ENCODE measurements at regions not wholly inside any gene's neighbourhood (a gene's known extent, or its start where the extent isn't known, plus 50 kb on each side); places are given as distances from the start of the nearest gene placed in this dataset.

GRCh38 chr12:94740601-94741362 is 90.4 kb upstream of the TMCC3 start:
- DNase-seq (ENCODE audit: low read depth): no peak
- in situ Hi-C loops (cut with HindIII; ENCODE audit: low pct_unique_long_range_greater_than_20kb, low sequenced_read_pairs): no loop called here

DNA sequence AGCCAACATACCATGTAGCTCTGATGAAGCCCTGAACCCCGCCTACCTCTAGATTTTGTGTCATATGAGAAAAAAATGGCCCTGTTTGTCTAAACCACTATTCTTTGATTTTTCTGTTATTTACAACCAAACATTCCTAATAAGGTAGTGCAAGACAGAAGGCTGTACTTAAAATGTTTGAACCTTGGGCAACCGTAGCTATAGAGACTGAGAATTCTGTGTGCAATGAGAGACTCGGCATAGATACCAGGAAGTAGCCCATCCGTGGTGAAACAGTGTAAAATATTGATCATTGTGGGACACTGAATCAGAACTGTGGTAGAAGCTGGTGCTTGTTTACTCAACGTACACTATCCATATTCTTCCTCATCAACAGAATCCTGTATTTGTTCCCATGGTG is 86.5 kb upstream of the TMCC3 start:
- no peak for DNase-seq (ENCODE audit: low read depth)
- in situ Hi-C loops (cut with HindIII; ENCODE audit: low pct_unique_long_range_greater_than_20kb, low sequenced_read_pairs): no loop called here

DNA sequence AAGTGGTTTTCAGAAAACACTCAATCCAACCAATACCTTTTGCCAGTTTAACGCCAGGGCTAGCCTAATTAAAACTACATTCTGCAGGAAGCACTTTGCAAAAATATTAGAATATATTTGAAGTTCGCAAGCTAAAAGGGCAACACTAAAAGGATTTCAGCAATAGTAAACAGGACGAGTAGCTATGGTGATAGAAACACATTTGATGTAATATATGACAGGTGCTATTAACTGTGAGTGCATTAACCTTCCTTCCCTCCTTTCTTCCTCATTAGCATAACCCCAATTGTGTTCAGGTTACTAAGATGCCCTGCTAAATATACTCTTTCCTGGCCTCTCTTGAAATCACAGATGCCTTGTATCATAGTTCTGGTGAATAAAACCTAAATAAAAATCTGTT is 85.6 kb upstream of the TMCC3 start:
- in situ Hi-C loops (cut with HindIII; ENCODE audit: low pct_unique_long_range_greater_than_20kb, low sequenced_read_pairs): no loop called here
- DNase-seq (ENCODE audit: low read depth): no peak

DNA sequence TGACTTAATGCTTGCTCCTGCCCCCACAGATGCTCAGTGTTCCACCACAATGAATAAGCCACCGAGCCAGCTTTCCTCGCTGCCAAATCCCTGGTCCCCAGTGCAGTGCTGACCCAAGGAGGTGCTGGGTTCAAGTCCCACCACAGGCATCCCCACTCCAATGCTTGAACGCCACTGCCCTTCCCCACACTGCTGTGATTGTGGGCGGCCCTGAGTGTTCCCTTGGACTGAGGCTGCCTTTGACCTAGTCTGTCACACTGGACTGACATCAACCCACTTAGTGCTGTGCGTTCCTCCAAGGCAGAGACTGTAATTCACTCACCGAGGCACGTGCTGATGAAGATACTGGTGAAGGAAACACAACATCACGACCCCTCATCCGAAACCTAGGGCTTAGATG is 83.4 kb upstream of the TMCC3 start:
- DNase-seq (ENCODE audit: low read depth): no peak
- in situ Hi-C loops (cut with HindIII; ENCODE audit: low pct_unique_long_range_greater_than_20kb, low sequenced_read_pairs): no loop called here

DNA sequence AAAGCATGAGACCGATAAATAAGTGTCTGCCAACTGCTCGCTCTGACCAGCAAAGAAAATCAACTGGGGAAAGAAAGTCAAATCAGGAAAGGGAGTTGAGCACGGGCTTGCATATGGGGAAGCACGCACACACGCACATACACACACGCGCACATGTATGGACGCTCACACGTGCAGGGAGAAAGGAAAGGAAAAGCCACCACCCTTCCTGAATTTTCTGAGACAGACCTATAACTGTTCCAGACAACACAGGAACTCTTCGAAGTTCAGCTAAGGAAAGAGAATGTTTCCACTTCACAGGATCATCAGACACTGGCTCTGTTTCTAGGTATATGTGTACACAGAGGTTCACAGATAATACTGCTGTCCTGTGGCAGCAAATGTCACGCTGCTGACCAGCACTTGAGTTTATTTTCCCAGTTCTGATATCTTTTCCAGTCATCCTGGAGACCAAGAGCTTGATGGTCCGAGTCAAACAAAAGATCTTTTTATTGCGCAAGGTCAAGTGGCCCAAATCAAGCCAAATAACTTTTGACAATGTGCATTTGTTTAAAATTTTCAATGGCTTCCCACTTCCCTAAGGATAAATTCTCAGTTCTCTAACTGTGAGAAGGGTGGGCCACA is 82.1 kb upstream of the TMCC3 start:
- in situ Hi-C loops (cut with HindIII; ENCODE audit: low pct_unique_long_range_greater_than_20kb, low sequenced_read_pairs): no loop called here
- DNase-seq (ENCODE audit: low read depth): no peak

- DNase-seq (ENCODE audit: low read depth): no peak
- in situ Hi-C loops (cut with HindIII; ENCODE audit: low pct_unique_long_range_greater_than_20kb, low sequenced_read_pairs): no loop called here
These were observed 81.5 kb upstream of the TMCC3 start for GRCh38 chr12:94731733-94732360.

DNA sequence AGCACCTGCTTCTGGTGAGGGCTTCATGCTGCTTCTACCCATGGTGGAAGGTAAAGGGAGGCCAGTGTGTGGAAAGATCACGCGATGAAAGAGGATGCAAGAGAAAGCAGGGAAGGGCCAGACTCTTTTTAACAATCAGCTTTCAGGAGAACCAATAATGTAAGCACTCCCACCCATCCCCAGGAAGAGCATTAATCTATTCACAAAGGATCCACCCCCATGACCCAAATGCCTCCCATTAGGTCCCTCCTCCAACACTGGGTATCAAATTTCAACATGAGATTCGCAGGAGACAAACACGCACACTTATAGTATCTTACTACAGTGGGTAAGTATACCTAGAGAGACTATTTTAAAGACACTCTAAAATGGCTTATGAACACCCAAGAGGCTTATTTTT is 80.5 kb upstream of the TMCC3 start:
- in situ Hi-C loops (cut with HindIII; ENCODE audit: low pct_unique_long_range_greater_than_20kb, low sequenced_read_pairs): no loop called here
- DNase-seq (ENCODE audit: low read depth): no peak

DNA sequence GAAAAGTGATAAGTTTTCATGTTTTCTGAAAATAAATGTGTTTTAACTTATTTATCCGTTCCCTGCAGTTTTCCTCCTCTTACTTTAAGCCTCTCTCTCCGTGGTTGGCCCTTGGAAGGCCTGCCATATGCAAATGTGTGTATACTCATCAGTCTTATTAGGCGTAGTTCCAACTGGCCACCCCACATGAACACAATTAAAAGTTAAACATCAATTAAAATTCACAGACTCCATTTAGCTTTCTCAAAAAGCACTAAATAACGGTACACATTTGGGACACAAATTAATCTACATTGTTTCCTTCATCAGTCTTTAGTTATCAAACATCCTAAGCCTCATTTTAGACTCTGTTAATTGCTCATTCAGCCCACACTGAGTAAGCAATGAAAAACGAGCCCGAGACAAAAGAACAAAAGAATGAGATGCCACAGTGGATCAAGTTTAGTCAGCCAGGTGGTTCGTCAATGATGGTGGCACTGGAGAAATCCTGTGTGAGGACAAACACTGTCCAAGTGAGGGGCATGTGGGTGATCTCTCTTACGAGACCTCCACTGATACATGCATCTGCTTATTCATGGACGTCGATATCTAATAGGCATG is 76.0 kb upstream of the TMCC3 start:
- no peak for DNase-seq (ENCODE audit: low read depth)
- in situ Hi-C loops (cut with HindIII; ENCODE audit: low pct_unique_long_range_greater_than_20kb, low sequenced_read_pairs): no loop called here

- no peak for DNase-seq (ENCODE audit: low read depth)
- in situ Hi-C loops (cut with HindIII; ENCODE audit: low pct_unique_long_range_greater_than_20kb, low sequenced_read_pairs): no loop called here
These were observed 75.2 kb upstream of the TMCC3 start for GRCh38 chr12:94725375-94726168.

DNA sequence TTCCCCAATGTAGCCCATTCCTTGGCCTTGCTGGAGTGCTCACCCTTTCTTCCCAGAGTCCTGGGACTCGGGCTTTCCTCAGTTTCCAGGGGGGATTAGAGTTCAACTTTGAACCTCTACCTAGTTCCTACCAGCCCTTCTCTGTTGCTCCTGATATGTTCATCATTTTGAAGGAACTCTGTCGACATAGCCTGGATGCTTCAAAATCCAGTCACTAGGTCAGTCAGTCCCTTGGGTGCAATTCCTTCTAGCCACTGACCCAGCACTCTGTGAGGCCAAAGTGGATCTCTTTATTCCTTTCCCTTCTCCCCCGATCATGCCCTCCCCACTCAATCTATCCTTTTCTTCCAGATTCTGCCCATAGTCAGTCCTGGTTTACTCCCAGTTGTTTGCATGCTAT is 72.3 kb upstream of the TMCC3 start:
- no peak for DNase-seq (ENCODE audit: low read depth)
- in situ Hi-C loops (cut with HindIII; ENCODE audit: low pct_unique_long_range_greater_than_20kb, low sequenced_read_pairs): no loop called here

DNA sequence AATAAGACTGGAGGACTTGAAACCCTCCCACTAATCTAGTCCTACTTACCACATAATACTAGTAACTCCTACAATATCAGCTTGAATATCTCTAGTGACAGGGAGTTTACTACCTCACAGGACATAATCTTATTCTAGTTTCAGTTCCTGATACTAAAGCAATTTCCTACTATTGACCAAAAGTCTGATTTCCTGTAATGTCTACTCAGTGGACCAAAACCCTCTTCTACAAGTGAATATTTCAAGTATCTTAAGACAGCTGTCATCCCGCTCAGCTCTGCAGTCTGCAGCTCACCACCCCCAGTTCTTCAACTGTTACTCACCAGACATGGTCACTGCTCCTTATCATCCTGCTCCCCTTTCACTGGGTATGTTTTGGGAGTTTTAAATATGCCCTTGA is 70.8 kb upstream of the TMCC3 start:
- in situ Hi-C loops (cut with HindIII; ENCODE audit: low pct_unique_long_range_greater_than_20kb, low sequenced_read_pairs): no loop called here
- DNase-seq (ENCODE audit: low read depth): no peak

GRCh38 chr12:94718114-94718513 is 67.8 kb upstream of the TMCC3 start:
- in situ Hi-C loops (cut with HindIII; ENCODE audit: low pct_unique_long_range_greater_than_20kb, low sequenced_read_pairs): no loop called here
- DNase-seq (ENCODE audit: low read depth): no peak

DNA sequence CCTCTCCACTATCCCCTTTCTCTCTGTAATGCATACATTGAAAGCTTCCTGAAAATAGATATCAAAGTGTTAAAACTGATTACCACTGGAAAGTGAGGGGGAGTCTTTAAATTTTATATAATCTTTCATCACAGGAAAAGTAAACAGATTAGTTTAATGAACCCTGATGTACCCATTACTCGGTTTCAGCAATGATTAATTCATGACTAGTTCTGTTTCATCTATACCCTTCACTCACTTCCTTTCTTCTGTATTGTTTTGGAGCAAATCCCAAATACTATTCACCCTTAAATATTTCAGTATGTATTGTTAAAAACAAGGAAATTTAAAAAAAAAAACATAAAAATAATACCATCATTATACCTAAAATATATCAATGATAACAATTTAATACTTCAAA is 67.3 kb upstream of the TMCC3 start:
- no peak for DNase-seq (ENCODE audit: low read depth)
- in situ Hi-C loops (cut with HindIII; ENCODE audit: low pct_unique_long_range_greater_than_20kb, low sequenced_read_pairs): no loop called here

DNA sequence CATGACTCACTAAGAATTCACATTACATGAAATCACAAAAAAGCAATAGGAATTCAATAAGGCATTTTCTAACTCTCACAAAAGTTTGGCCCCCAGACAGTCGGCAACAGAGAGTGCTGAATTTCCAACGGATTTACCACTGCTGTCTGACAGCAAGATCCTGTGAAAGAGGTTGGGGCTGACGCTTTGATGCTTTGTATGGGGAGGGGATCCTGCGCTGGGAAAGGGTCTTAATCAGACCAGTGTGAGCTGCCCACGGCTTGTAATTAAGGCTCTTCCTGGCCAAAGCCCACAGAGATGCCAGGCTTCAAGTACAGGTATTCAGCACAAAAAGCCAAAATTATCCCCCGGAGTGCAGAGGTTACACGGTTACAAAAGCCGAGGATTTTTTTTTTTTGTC is 66.8 kb upstream of the TMCC3 start:
- in situ Hi-C loops (cut with HindIII; ENCODE audit: low pct_unique_long_range_greater_than_20kb, low sequenced_read_pairs): no loop called here
- DNase-seq (ENCODE audit: low read depth): no peak

DNA sequence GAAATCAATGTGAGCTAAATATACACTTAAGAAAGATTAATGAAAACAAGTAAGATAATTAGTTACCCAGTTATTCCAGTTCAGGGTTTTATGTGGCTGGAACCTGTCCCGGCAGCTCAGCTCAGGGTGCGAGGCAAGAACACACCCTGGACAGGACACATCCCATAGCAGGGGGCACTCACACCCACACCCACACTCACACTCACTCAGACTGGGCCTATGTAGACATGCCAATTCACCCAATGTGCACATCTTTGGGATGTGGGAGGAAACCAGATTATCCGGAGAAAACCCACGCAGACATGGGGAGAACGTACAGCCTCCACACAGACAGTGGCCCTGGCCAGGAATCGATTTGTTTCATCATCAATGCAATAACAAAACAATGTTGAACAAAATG is 66.0 kb upstream of the TMCC3 start:
- no peak for DNase-seq (ENCODE audit: low read depth)
- in situ Hi-C loops (cut with HindIII; ENCODE audit: low pct_unique_long_range_greater_than_20kb, low sequenced_read_pairs): no loop called here

- DNase-seq (ENCODE audit: low read depth): no peak
- in situ Hi-C loops (cut with HindIII; ENCODE audit: low pct_unique_long_range_greater_than_20kb, low sequenced_read_pairs): no loop called here
These were observed 64.2 kb upstream of the TMCC3 start for GRCh38 chr12:94714378-94715114.

GRCh38 chr12:94712815-94713515 is 62.6 kb upstream of the TMCC3 start:
- no peak for DNase-seq (ENCODE audit: low read depth)
- in situ Hi-C loops (cut with HindIII; ENCODE audit: low pct_unique_long_range_greater_than_20kb, low sequenced_read_pairs): no loop called here

GRCh38 chr12:94710933-94711332 is 60.6 kb upstream of the TMCC3 start:
- DNase-seq (ENCODE audit: low read depth): no peak
- in situ Hi-C loops (cut with HindIII; ENCODE audit: low pct_unique_long_range_greater_than_20kb, low sequenced_read_pairs): no loop called here
